ENCODE measurements at regions not wholly inside any gene's neighbourhood (a gene's known extent, or its start where the extent isn't known, plus 50 kb on each side); places are given as distances from the start of the nearest gene placed in this dataset.

DNA sequence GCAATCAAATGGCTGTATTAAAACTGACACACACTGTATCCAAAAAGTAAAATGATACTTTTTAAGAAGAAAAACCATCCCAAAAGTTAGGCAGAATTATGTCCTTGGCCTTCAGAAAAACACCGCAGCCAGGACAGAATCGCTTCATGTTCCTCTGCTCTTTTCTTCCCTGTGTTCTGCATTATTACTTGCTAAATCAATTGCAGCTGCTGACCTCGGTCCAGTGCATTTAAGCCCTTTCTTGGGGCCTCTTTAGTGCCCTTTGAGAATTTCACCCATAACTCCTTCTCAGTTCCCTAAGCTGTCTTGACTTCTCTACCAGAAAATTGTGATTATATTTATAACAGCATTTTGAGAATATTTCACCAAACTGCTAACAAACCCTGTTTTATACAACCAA, 696.9 kb downstream of the PCDH7 start:
- no peak for DNase-seq (ENCODE audit: low spot score)
- no peak overlapping the region for H3K27ac ChIP-seq
- TF ChIP-seq CTCF (IDR thresholded peaks at IDR 0.05): no peak

GRCh38 chr4:31422006-31422405, 701.8 kb downstream of the PCDH7 start:
- Histone ChIP-seq H3K27ac (no peak overlapping the region), H3K4me3 (no peak overlapping the region)
- TF ChIP-seq CTCF (IDR thresholded peaks at IDR 0.05): no peak
- DNase-seq (ENCODE audit: low spot score): no peak

More for the DNA sequence above, 696.9 kb downstream of the PCDH7 start:
- H3K4me3 ChIP-seq: no peak overlapping the region

- Histone ChIP-seq H3K4me3 (no peak overlapping the region), H3K27ac (no peak overlapping the region)
- no peak for TF ChIP-seq CTCF (IDR thresholded peaks at IDR 0.05)
- no peak for DNase-seq (ENCODE audit: low spot score)
These were observed 707.5 kb downstream of the PCDH7 start for GRCh38 chr4:31427691-31428090.

GRCh38 chr4:31442236-31442635, 722.1 kb downstream of the PCDH7 start:
- no peak for TF ChIP-seq CTCF (IDR thresholded peaks at IDR 0.05)
- DNase-seq (ENCODE audit: low spot score): no peak
- Histone ChIP-seq H3K4me3 (no peak overlapping the region), H3K27ac (no peak overlapping the region)

GRCh38 chr4:31445526-31445925, 725.4 kb downstream of the PCDH7 start:
- TF ChIP-seq CTCF (IDR thresholded peaks at IDR 0.05): no peak
- no peak overlapping the region for H3K4me3 ChIP-seq
- H3K27ac ChIP-seq: no peak overlapping the region
- DNase-seq (ENCODE audit: low spot score): no peak

GRCh38 chr4:31455612-31456011, 735.4 kb downstream of the PCDH7 start:
- Histone ChIP-seq H3K4me3 (no peak overlapping the region), H3K27ac (no peak overlapping the region)
- no peak for TF ChIP-seq CTCF (IDR thresholded peaks at IDR 0.05)
- DNase-seq (ENCODE audit: low spot score): no peak

DNA sequence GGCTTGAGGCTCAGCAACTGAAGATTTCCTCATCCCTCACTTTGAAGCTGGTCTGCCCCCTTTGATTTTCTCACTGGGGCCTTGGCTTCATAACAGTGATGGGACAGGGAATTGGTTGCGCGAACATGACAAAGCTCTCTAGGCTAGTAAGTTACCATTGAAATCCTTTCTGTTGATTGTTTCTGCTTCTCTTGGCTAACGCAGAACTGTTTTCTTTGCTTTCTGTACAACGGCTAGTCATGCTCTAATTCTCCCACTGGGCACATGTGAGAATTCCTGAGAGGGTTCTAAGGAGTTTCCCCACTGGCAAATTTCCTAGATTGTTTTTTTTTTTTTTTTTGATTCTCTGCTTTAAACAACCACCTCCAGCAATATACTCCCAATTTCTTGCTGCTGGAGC, 738.6 kb downstream of the PCDH7 start:
- DNase-seq (ENCODE audit: low spot score): no peak
- no peak for TF ChIP-seq CTCF (IDR thresholded peaks at IDR 0.05)
- H3K27ac ChIP-seq: no peak overlapping the region
- H3K4me3 ChIP-seq: no peak overlapping the region
